ENCODE measurements at regions not wholly inside any gene's neighbourhood (a gene's known extent, or its start where the extent isn't known, plus 50 kb on each side); places are given as distances from the start of the nearest gene placed in this dataset.
A peak's percentile ranks its signal among the peaks of the same experiment; 100 is the strongest.
"Not testable (repeated sequence)": the region's sequence is repeated elsewhere in the genome, so short reads cannot be mapped to it uniquely, and the experiment has no call there.

- DNase-seq = no peak
These were observed 175.6 kb upstream of the MYLIP start for GRCh38 chr6:15953152-15953880.

GRCh38 chr6:15952231-15953151 lies 176.4 kb upstream of the MYLIP start:
- no peak for DNase-seq

DNA sequence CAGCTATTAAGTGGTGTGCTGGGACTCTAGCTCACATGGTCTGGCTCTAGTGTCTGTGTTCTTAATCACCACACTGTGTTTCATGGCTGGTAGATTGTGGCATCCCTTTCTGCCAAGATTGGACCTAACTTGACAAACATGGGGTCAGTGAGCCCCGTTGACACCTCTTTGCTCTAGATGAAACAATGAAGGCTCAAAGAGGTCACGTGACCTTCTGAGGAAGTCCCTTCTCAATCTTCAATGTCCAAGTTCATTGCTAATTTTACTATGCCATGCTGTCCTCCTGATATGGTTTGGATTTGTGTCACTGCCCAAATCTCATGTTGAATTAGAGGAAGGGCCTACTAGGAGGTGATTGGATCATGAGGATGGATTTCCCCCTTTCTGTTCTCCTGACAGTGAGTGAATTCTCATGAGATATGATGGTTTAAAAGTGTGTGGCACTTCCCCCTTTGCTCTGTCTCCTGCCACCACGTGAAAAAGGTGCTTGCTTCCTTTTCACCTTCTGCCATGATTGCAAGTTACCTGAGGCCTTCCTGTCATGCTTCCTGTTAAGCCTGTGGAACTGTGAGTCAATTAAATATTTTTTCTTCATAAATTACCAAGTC lies 177.8 kb upstream of the MYLIP start:
- DNase-seq = no peak

DNA sequence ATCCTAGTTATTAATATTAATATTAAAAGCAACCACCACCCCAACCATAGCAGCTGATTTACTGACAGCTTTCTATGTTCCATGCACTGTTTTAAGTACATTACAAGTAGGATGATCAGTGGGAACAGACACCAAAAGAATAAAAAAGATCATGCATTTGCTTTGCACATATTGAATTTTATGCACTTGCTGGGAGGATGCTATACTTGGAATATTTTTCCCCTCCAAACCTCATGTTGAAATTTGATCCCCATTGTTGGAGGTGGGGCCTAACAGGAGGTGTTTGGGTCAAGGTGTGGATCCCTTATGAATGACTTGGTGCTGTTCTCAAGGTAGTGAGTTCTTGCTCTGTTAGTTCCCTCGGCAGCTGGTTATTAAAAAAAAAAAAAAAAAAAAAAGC lies 178.9 kb upstream of the MYLIP start:
- no peak for DNase-seq

DNA sequence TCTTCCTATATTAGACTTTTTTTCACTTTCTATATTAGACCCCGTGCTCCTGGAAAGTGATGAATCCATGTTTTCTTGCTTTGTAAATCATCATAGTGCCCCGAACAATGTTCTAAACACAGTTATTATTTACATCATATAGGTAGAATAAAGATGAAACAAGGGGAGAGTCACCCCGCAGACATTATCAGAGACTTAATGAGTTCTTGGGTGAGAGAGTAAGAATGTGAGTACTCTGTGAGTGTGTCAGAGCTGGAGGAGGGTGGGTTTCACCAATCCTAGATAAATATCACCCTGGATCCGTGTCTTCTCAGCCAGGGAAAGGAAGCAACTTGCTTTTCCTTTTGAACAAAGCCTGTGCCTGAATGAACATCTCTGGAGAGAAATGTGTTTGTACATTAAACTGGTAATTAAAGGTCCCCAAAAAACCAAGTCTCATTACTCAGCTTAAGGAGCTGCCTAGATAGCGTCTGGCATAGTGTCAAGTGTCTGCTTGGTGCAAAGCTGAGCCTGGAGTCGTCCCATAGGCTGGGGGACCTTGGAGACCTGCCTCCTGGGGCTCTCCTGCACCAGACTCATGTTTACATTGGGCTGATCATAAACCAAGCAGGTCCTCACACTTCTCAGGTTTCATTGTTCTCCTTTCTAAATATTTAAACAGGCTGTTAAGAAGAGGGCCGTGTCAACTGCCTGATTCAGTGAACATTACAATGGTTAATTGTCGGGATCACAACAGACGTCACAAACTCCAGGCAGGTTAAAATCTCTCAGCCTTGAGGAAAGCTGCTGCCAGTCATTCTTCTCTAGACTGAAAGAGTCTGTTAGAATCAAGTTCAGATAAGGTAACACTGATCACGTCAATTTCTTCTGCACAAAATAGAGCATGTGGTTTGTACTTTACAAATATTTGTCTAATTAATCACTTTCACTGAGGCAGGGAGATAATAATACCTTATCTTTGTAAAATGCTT lies 179.7 kb upstream of the MYLIP start:
- peak; percentile 80 for DNase-seq

DNA sequence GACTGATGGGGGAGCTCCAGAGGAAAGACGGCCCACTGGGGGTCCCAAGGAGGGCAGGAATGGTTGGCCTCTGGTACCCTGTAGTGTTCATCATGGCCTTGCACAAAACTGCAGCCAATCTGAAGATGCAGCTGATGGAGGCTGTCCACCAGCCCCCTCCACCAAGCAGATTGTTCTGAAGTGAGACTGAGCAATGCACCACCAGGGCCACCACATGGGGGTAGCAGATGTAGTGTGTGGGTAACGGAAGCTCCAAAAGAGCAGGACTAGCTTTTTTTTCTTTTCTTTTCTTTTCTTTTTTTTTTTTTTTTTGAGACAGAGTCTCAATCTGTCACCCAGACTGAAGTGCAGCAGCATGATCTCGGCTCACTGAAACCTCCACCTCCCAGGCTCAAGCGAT lies 181.0 kb upstream of the MYLIP start:
- no peak for DNase-seq

GRCh38 chr6:15947436-15947835 lies 181.4 kb upstream of the MYLIP start:
- no peak for DNase-seq

DNA sequence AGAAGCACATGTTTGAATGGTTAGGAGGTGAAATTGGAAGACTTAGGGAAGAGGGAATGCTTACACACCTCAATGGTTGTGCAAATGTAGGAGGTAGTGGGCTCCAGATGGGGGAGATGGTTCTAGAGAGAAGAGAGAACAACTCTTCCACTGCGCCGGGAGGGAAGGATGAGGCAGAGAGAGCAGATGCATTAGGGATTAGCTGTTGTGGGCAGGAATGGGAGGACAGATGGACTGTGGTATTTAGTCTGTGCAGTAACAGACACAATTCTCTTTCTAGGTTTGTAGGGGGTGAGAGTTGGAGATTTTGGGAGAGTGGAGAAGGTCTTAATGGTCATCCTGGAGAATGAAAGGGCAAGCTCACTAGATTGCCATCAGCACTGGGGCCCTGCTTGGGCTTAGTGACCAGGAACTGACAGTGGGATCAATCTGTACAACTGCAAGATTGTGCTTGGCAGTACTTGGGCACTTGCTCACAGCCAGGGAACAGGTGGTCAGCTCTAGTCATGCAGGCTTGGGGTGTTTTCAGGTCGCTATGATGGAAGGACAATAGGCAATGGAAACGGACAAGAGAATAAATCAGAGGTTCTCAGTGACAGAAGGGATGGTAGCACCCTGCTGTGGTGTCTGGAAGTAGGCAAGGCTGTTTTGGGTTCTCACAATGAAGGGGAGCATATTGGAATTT lies 182.0 kb upstream of the MYLIP start:
- no peak for DNase-seq

DNA sequence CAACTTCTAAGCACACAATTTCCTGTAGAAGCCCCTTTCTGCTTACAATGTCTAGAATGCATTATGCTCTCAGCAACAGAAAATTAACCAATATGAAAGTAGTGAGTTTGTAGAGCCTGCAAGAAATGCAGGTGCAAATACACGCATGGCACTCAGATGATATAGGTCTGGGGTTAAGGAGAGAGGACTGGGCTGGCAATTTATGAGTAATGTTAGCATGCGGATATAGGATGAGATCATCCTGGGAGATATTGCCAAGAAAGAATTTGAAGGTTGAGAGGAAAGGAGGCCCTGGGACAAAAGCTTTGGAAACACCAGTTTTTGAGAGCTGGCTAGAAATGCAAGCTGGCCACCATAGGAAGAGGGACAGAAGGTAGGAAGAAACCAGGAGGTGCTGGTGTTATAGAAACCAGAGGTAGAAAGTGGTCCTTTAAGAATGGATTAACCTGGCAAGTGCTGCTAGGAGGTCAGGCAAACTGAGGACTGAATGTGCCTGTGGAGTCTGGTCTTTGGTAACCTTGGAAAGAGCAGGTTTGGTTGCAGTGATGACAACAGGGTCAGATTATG lies 183.2 kb upstream of the MYLIP start:
- DNase-seq = no peak

GRCh38 chr6:15943423-15943822 lies 185.5 kb upstream of the MYLIP start:
- DNase-seq = no peak

- no peak for DNase-seq
These were observed 187.7 kb upstream of the MYLIP start for GRCh38 chr6:15941168-15941567.

- DNase-seq = no peak
These were observed 190.8 kb upstream of the MYLIP start for GRCh38 chr6:15938107-15938506.

DNA sequence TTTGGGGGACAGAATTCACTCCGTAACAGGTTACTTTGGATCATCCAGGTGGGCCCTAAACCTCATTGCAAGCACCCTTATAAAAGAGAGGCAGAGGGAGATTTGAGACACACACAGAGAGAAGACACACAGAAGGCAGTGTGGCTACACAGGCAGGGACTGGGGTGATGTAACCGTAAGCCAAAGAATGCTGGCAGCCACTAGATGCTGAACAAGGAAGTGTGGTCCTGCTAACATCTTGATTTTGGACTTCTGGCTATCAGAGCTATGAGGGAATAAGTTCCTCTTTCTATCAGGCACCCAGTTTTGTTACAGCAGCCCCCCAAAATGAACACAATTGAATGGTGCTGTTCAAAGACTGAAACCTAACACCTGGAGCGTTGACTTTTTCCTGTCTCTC lies 191.3 kb upstream of the MYLIP start:
- no peak for DNase-seq

- DNase-seq = no peak
These were observed 192.4 kb upstream of the MYLIP start for GRCh38 chr6:15936503-15936902.

DNA sequence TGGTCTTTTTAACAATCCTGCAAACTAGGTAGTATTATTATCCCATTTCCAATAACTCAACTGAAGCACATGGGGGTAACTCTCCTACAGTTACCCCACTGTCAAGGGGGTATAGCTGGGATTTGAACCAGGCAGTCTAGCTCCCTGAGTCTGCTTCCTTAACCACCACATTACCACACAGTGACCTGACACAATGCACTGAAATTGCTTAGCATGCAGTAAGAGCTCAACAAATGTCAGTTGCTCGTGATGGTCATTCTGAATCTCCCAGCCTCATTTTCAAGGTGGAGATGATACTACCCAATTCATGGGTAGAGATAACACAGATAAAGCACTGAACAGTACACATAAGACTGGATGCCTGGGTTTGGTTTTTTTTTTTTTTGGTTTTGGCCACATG lies 193.2 kb upstream of the MYLIP start:
- DNase-seq = no peak

GRCh38 chr6:15931697-15932096 lies 197.2 kb upstream of the MYLIP start:
- DNase-seq = not testable (repeated sequence)

- no peak for DNase-seq
These were observed 198.7 kb upstream of the MYLIP start for GRCh38 chr6:15930207-15930606.

DNA sequence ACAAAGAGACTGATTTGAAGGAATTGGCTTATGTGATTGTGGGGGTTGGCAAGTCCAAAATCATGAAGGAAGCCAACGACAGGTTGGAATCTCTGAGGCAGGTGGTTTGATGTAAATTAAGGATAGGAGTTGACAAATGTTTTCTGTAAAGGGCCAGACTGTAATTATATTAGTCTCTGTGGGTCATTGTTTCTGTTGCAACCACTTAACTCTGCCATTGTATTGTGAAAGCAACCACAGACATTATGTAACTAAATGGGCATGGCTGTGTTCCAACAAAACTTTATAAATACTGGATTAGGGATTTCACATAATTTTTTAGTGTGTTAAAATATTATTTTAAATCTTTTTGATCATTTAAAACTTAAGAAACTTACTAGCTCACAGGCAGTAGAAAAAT lies 199.2 kb upstream of the MYLIP start:
- DNase-seq = no peak

- no peak for DNase-seq
These were observed 201.2 kb upstream of the MYLIP start for GRCh38 chr6:15927531-15928225.

- DNase-seq = no peak
These were observed 202.6 kb upstream of the MYLIP start for GRCh38 chr6:15926256-15926655.

GRCh38 chr6:15924893-15925292 lies 204.0 kb upstream of the MYLIP start:
- DNase-seq = no peak

Data from NCI-H510A (cell line).